Neural crest cell (in vitro differentiated cells): ENCODE measurements at regions not wholly inside any gene's neighbourhood (a gene's known extent, or its start where the extent isn't known, plus 50 kb on each side); places are given as distances from the start of the nearest gene placed in this dataset.

ENCODE experiments used
- DNase-seq: peaks from one replicate; pipeline ENCODE4 v3.0.0; 2021; ENCODE audit warnings: low read depth, mixed read lengths, low spot score
- H3K27ac Mint-ChIP-seq: one replicate; pipeline ENCODE4 v1.8.0; 2021; ENCODE audit warnings: mild to moderate bottlenecking, mixed read lengths; ENCODE audit not compliant: unreplicated experiment
- H3K27me3 Mint-ChIP-seq: 2 replicates; pipeline ENCODE4 v1.8.0; 2021; ENCODE audit warnings: low read depth, mild to moderate bottlenecking, mixed read lengths
- H3K36me3 Mint-ChIP-seq: 2 replicates; pipeline ENCODE4 v1.8.0; 2021; ENCODE audit warnings: low read depth, mild to moderate bottlenecking, mixed read lengths
- H3K4me1 Mint-ChIP-seq: 2 replicates; pipeline ENCODE4 v1.8.0; 2021; ENCODE audit warnings: mixed read lengths
- H3K4me3 Mint-ChIP-seq: one replicate; pipeline ENCODE4 v1.8.0; 2021; ENCODE audit warnings: mild to moderate bottlenecking, mixed read lengths
- H3K9me3 Mint-ChIP-seq: 2 replicates; pipeline ENCODE4 v1.8.0; 2021; ENCODE audit warnings: mixed read lengths
- TF ChIP-seq, protein P1 (sequence below): fragments of 200-600 bp; sonication (generic); conservative IDR thresholded peaks from 2 replicates; pipeline ENCODE4 v1.5.0; 2021; ENCODE audit warnings: antibody characterized with exemption, mild to moderate bottlenecking

DNA sequence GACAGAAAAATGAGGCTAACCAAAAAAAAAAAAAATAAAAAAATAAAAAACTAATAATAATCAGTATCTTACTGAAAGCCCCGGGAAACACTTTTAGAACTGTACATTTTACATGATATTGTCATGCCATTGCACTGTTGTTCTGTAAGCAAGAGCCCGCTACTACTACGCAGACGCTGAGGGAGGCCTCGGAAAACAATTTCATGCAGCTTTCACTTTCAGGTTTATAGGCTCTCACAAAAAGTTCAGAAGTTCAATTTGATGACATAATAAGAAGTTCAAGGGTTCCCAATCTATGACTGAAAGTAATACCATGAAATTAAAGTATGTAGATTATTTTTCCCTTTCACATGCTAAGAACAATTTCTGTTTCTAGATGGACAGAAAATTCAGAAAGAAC, 318.3 kb upstream of the ITGA1 start:
- H3K4me1 Mint-ChIP-seq, result peaks cover 17% of the 10 kb centered on the region
- H3K4me3 Mint-ChIP-seq, result no peak overlapping the region
- H3K27ac Mint-ChIP-seq, result no peak overlapping the region
- H3K9me3 Mint-ChIP-seq, result peaks cover 5% of the 10 kb centered on the region
- no peaks in the 10 kb centered on the region for H3K27me3 Mint-ChIP-seq
- no peak for DNase-seq
- no peaks in the 10 kb centered on the region for H3K36me3 Mint-ChIP-seq
- TF ChIP-seq, protein P1, sequence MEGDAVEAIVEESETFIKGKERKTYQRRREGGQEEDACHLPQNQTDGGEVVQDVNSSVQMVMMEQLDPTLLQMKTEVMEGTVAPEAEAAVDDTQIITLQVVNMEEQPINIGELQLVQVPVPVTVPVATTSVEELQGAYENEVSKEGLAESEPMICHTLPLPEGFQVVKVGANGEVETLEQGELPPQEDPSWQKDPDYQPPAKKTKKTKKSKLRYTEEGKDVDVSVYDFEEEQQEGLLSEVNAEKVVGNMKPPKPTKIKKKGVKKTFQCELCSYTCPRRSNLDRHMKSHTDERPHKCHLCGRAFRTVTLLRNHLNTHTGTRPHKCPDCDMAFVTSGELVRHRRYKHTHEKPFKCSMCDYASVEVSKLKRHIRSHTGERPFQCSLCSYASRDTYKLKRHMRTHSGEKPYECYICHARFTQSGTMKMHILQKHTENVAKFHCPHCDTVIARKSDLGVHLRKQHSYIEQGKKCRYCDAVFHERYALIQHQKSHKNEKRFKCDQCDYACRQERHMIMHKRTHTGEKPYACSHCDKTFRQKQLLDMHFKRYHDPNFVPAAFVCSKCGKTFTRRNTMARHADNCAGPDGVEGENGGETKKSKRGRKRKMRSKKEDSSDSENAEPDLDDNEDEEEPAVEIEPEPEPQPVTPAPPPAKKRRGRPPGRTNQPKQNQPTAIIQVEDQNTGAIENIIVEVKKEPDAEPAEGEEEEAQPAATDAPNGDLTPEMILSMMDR, result no peak

DNA sequence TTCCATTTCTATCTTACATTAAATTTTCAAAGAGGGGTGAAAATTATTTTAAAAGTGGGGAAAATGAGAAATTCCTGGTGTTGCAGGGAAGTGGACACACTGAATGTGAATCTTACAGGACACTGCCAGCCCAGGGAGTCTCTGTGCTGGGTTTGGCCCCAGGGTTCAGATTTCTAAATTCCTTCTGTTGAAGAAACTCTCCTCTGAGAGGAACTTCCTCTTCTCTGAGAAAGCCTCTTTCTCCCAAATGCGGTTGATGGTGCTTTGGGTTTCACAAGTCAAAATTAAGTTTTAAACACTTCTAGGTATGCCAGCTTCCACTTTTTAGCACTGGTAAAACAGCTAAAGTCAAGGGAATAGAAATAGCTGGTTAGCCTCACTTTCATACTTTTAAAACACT, 317.9 kb upstream of the ITGA1 start:
- Mint-ChIP-seq H3K4me1 (peaks cover 17% of the 10 kb centered on the region), H3K27ac (no peak overlapping the region), H3K4me3 (no peak overlapping the region), H3K27me3 (no peaks in the 10 kb centered on the region), H3K9me3 (peaks cover 5% of the 10 kb centered on the region), H3K36me3 (no peaks in the 10 kb centered on the region)
- TF ChIP-seq, protein P1, result no peak
- DNase-seq, result no peak

DNA sequence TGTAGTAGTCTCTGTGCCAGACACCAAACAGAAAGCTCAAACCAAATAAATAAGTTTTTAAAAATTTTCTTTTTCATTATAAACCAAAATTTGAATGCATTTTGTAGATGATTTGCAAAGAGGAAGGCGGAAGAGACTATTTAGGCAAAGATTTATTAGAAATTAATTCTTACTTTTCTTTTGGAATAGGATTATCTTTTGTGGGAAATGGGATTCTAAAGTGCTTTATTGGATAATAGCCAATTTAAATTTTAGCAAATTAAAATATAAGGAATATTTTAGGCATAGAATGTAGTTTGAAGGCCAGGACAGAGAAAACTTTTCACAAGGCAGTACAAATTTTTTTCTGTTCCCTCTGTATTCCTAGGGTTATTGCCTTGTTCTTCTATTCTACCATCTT, 311.4 kb upstream of the ITGA1 start:
- no peak for DNase-seq
- Mint-ChIP-seq H3K4me1 (no peaks in the 10 kb centered on the region), H3K4me3 (no peak overlapping the region), H3K9me3 (peaks cover 15% of the 10 kb centered on the region), H3K36me3 (peaks cover 7% of the 10 kb centered on the region), H3K27ac (no peak overlapping the region), H3K27me3 (no peaks in the 10 kb centered on the region)
- TF ChIP-seq, protein P1, result no peak

DNA sequence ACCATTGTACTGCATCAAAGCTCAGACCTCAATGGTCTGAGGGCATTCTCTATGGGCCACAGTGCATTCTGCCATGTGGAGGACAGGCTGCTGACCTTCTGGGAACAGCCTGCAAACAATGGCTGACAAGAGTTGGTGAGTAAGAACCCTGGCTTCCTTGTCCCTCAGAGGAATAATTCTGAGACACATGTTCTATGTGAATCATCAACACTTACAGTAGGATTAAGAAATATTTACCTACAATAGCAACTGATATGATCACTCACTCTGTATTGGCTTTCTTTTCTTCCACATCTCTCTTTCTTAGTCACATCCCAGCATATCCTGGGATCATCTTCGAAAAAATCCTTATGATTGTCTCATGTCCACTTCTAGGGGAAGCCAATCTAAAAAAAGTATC, 306.5 kb upstream of the ITGA1 start:
- Mint-ChIP-seq H3K27ac (no peak overlapping the region), H3K4me3 (no peak overlapping the region), H3K9me3 (peaks cover 14% of the 10 kb centered on the region), H3K36me3 (peaks cover 7% of the 10 kb centered on the region), H3K4me1 (peaks cover 5% of the 10 kb centered on the region), H3K27me3 (no peaks in the 10 kb centered on the region)
- TF ChIP-seq, protein P1, result no peak
- no peak for DNase-seq

DNA sequence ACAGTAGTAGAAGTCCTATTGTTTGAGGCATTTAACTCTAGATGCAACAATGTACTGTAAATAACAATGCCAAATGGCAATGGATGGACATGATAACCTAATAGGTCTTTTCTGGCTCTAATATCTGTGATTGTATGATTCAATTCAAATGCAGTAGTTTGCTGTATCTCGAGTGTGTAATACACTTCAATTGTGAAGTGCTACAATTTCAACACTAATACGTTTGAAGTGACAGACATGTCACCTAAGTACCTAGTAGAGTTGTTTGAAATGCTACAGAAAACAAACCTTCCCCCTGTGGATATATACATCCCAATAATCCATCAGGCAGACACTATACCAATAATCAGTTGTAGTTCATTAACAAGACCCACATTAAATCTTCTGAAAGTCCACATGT, 305.9 kb upstream of the ITGA1 start:
- TF ChIP-seq, protein P1, result no peak

More for the DNA sequence above, 305.9 kb upstream of the ITGA1 start:
- H3K36me3 Mint-ChIP-seq, result peaks cover 7% of the 10 kb centered on the region
- DNase-seq, result no peak
- no peak overlapping the region for H3K4me3 Mint-ChIP-seq
- peaks cover 14% of the 10 kb centered on the region for H3K9me3 Mint-ChIP-seq
- H3K4me1 Mint-ChIP-seq, result peaks cover 5% of the 10 kb centered on the region
- no peaks in the 10 kb centered on the region for H3K27me3 Mint-ChIP-seq
- H3K27ac Mint-ChIP-seq, result no peak overlapping the region
